ENCODE measurements at regions not wholly inside any gene's neighbourhood (a gene's known extent, or its start where the extent isn't known, plus 50 kb on each side); places are given as distances from the start of the nearest gene placed in this dataset.

DNA sequence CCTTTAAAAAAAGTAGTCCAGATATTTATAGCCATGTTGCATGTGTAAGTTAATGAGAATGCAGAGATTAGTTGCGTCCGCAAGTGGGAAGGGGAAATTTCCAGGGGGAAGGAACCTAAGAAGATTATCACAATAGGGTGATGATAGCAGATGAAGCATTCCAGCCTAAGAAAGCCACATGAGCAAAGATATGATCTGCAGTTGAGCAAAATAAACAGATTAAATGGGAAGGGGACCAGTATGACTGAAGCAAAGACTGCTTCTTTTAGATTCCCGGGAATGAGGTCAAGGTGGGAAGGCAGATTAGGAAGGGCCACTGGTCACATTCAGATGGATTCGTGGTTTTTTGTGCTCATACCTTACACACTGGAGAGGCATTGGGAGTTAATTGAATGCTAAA, 154.6 kb upstream of the CDH2 start:
- TF ChIP-seq RARB (CRISPR knock-in tag; IDR thresholded peaks at IDR 0.05), result no peak
- TF ChIP-seq BACH2 (CRISPR knock-in tag; IDR thresholded peaks at IDR 0.05; ENCODE audit: borderline replicate concordance), result no peak
- TF ChIP-seq ZNF8 (CRISPR knock-in tag; IDR thresholded peaks at IDR 0.05), result no peak
- TF ChIP-seq CSRNP3 (CRISPR knock-in tag; IDR thresholded peaks at IDR 0.05), result no peak
- no peak for TF ChIP-seq ZC3H10 (CRISPR knock-in tag; IDR thresholded peaks at IDR 0.05)
- no peak for TF ChIP-seq SNAI2 (CRISPR knock-in tag; IDR thresholded peaks at IDR 0.05)
- no peak for ATAC-seq

DNA sequence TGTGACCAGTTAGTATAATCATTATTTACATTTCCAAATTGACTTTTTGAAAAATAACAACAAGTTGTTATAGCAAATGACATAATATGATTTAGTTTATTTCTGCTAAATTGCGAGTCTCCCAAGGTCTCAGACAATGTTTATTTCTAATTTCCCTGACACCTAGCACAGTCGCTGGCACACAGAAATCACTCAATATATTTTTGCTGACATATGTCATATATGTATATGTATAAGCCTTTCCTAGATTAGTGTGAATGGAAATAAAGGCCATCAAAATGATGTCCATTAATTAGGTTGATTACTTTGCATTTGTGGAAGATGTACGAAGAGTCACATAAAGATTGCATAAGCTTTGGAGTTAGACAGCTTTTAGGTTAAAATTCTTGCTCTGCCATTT, 136.7 kb upstream of the CDH2 start:
- ATAC-seq, result no peak

GRCh38 chr18:28288784-28289183, 111.9 kb upstream of the CDH2 start:
- no peak for TF ChIP-seq ZC3H10 (CRISPR knock-in tag; IDR thresholded peaks at IDR 0.05)
- no peak for ATAC-seq

More for the DNA sequence above, 136.7 kb upstream of the CDH2 start:
- TF ChIP-seq TOX (CRISPR knock-in tag; IDR thresholded peaks at IDR 0.05; ENCODE audit: borderline replicate concordance), result no peak
- TF ChIP-seq SNAI2 (CRISPR knock-in tag; IDR thresholded peaks at IDR 0.05), result no peak
- TF ChIP-seq ZFP30 (CRISPR knock-in tag; IDR thresholded peaks at IDR 0.05), result no peak

DNA sequence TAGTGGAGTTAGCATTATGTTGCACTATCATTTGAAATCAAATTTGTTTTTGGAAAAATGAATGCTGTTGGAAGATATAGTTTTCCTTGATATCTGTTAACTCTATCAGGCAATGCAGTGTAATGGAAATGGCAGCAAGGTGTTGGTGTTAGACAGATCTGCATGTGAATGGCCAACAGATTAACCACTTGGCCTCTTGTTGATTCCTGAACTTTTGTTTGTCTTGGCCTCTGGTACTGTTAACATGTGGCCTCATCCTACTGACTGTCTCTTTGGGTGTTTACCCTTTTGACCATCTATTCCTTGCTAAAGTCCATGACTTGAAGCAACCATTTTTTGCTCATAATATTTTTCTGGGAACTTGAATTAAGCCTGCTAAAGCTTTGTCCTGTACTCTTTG, 110.2 kb upstream of the CDH2 start:
- TF ChIP-seq GLIS3 (CRISPR knock-in tag; IDR thresholded peaks at IDR 0.05), result no peak
- TF ChIP-seq ISL1 (CRISPR knock-in tag; IDR thresholded peaks at IDR 0.05), result no peak
- no peak for TF ChIP-seq ZFP3 (CRISPR knock-in tag; IDR thresholded peaks at IDR 0.05)
- no peak for TF ChIP-seq ZNF8 (CRISPR knock-in tag; IDR thresholded peaks at IDR 0.05)
- no peak for TF ChIP-seq OSR1 (CRISPR knock-in tag; IDR thresholded peaks at IDR 0.05)
- no peak for TF ChIP-seq ESRRG (CRISPR knock-in tag; IDR thresholded peaks at IDR 0.05)
- no peak for TF ChIP-seq CSRNP3 (CRISPR knock-in tag; IDR thresholded peaks at IDR 0.05)
- TF ChIP-seq BACH2 (CRISPR knock-in tag; IDR thresholded peaks at IDR 0.05; ENCODE audit: borderline replicate concordance), result no peak
- no peak for TF ChIP-seq PATZ1 (CRISPR knock-in tag; IDR thresholded peaks at IDR 0.05; ENCODE audit: borderline replicate concordance)
- no peak for TF ChIP-seq RARB (CRISPR knock-in tag; IDR thresholded peaks at IDR 0.05)
- no peak for TF ChIP-seq ZFP30 (CRISPR knock-in tag; IDR thresholded peaks at IDR 0.05)
- TF ChIP-seq SNAI2 (CRISPR knock-in tag; IDR thresholded peaks at IDR 0.05), result no peak
- no peak for TF ChIP-seq ZNF70 (CRISPR knock-in tag; IDR thresholded peaks at IDR 0.05)
- TF ChIP-seq ZNF565 (CRISPR knock-in tag; conservative IDR thresholded peaks at IDR 0.05; ENCODE audit: low read depth), result no peak
- no peak for TF ChIP-seq CREB5 (CRISPR knock-in tag; IDR thresholded peaks at IDR 0.05; ENCODE audit: low read depth)
- no peak for TF ChIP-seq CSDC2 (CRISPR knock-in tag; IDR thresholded peaks at IDR 0.05)
- no peak for TF ChIP-seq PPARA (CRISPR knock-in tag; IDR thresholded peaks at IDR 0.05; ENCODE audit: borderline replicate concordance)
- no peak for TF ChIP-seq TCF4 (CRISPR knock-in tag; IDR thresholded peaks at IDR 0.05; ENCODE audit: borderline replicate concordance)
- no peak for ATAC-seq

DNA sequence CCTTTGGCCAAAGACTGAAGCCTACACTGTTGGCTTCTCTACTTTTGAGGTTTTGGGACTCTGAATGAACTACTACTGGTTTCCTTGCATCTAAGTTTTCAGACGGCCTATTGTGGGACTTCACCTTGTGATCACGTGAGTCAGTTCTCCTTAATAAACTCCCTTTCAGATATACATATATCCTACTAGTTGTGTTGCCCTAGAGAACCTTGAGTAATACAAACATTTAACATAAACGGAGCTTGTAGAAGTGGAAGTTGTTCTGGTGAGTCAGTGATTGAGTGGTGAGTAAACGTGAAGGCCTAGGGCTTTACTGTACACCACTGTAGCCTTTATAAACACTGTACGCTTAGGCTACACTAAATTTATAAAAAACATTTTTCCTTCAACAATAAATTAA, 107.2 kb upstream of the CDH2 start:
- 0 out of 3 replicates have a peak, but pooled peaks have one; percentile 22 for ATAC-seq
- TF ChIP-seq ARNTL (CRISPR knock-in tag; IDR thresholded peaks at IDR 0.05; ENCODE audit: borderline replicate concordance, low read depth) (no peak), TOX (CRISPR knock-in tag; IDR thresholded peaks at IDR 0.05; ENCODE audit: borderline replicate concordance) (no peak), ZC3H10 (CRISPR knock-in tag; IDR thresholded peaks at IDR 0.05) (no peak), CSDC2 (CRISPR knock-in tag; IDR thresholded peaks at IDR 0.05) (no peak), RARB (CRISPR knock-in tag; IDR thresholded peaks at IDR 0.05) (no peak), TSHZ2 (CRISPR knock-in tag; IDR thresholded peaks at IDR 0.05) (no peak), ISL1 (CRISPR knock-in tag; IDR thresholded peaks at IDR 0.05) (no peak), CREB5 (CRISPR knock-in tag; IDR thresholded peaks at IDR 0.05; ENCODE audit: low read depth) (no peak), ZNF565 (CRISPR knock-in tag; conservative IDR thresholded peaks at IDR 0.05; ENCODE audit: low read depth) (no peak), PPARA (CRISPR knock-in tag; IDR thresholded peaks at IDR 0.05; ENCODE audit: borderline replicate concordance) (no peak), ZFP3 (CRISPR knock-in tag; IDR thresholded peaks at IDR 0.05) (no peak), TCF4 (CRISPR knock-in tag; IDR thresholded peaks at IDR 0.05; ENCODE audit: borderline replicate concordance) (no peak), ESRRG (CRISPR knock-in tag; IDR thresholded peaks at IDR 0.05) (no peak), GLIS3 (CRISPR knock-in tag; IDR thresholded peaks at IDR 0.05) (no peak), ZNF70 (CRISPR knock-in tag; IDR thresholded peaks at IDR 0.05) (no peak)

All from SK-N-SH treated with all-trans-retinoic acid at 6 μM for 48 hours (cell line).